ENCODE measurements at regions not wholly inside any gene's neighbourhood (a gene's known extent, or its start where the extent isn't known, plus 50 kb on each side); places are given as distances from the start of the nearest gene placed in this dataset.

- Histone ChIP-seq H3K4me1 (ENCODE audit: control insufficient read depth in 3 of 3, insufficient read depth in 3 of 3, low read length in 3 of 3) (peaks cover 0 to 10% (median 4%) of the 10 kb centered on the region in 3 donors), H3K27ac (ENCODE audit: low read depth, low read length) (no peak overlapping the region), H3K9ac (ENCODE audit: low read depth in 1 of 3, low read length in 3 of 3) (no peak overlapping the region), H3K4me3 (ENCODE audit: low read length in 3 of 3) (no peak overlapping the region), H3K27me3 (ENCODE audit: control insufficient read depth in 3 of 3, insufficient read depth in 3 of 3, low read length in 3 of 3) (no peaks in the 10 kb centered on the region), H3K9me3 (ENCODE audit: control insufficient read depth in 3 of 3, low read length in 3 of 3) (no peaks in the 10 kb centered on the region), H3K36me3 (ENCODE audit: control insufficient read depth in 3 of 3, insufficient read depth in 3 of 3, low read length in 3 of 3) (no peaks in the 10 kb centered on the region)
Measured at GRCh38 chr2:9707611-9708160, 76.9 kb upstream of the YWHAQ start.

- Histone ChIP-seq H3K36me3 (ENCODE audit: control insufficient read depth in 3 of 3, insufficient read depth in 3 of 3, low read length in 3 of 3) (no peaks in the 10 kb centered on the region), H3K27me3 (ENCODE audit: control insufficient read depth in 3 of 3, insufficient read depth in 3 of 3, low read length in 3 of 3) (no peaks in the 10 kb centered on the region), H3K4me1 (ENCODE audit: control insufficient read depth in 3 of 3, insufficient read depth in 3 of 3, low read length in 3 of 3) (peaks cover 0 to 3% (median 0%) of the 10 kb centered on the region in 3 donors), H3K9ac (ENCODE audit: low read depth in 1 of 3, low read length in 3 of 3) (no peak overlapping the region), H3K4me3 (ENCODE audit: low read length in 3 of 3) (no peak overlapping the region), H3K9me3 (ENCODE audit: control insufficient read depth in 3 of 3, low read length in 3 of 3) (no peaks in the 10 kb centered on the region), H3K27ac (ENCODE audit: low read depth, low read length) (no peak overlapping the region)
Measured at GRCh38 chr2:9708683-9709538, 78.1 kb upstream of the YWHAQ start.

GRCh38 chr2:9709539-9710285 lies 78.9 kb upstream of the YWHAQ start:
- Histone ChIP-seq H3K4me3 (ENCODE audit: low read length in 3 of 3) (no peak overlapping the region), H3K27me3 (ENCODE audit: control insufficient read depth in 3 of 3, insufficient read depth in 3 of 3, low read length in 3 of 3) (no peaks in the 10 kb centered on the region), H3K9ac (ENCODE audit: low read depth in 1 of 3, low read length in 3 of 3) (no peak overlapping the region), H3K9me3 (ENCODE audit: control insufficient read depth in 3 of 3, low read length in 3 of 3) (no peaks in the 10 kb centered on the region), H3K36me3 (ENCODE audit: control insufficient read depth in 3 of 3, insufficient read depth in 3 of 3, low read length in 3 of 3) (no peaks in the 10 kb centered on the region), H3K27ac (ENCODE audit: low read depth, low read length) (no peak overlapping the region), H3K4me1 (ENCODE audit: control insufficient read depth in 3 of 3, insufficient read depth in 3 of 3, low read length in 3 of 3) (peaks cover 0 to 3% (median 0%) of the 10 kb centered on the region in 3 donors)

- H3K9me3 ChIP-seq (ENCODE audit: control insufficient read depth in 3 of 3, low read length in 3 of 3) = no peaks in the 10 kb centered on the region
- H3K27ac ChIP-seq (ENCODE audit: low read depth, low read length) = no peak overlapping the region
- H3K4me3 ChIP-seq (ENCODE audit: low read length in 3 of 3) = no peak overlapping the region
- H3K27me3 ChIP-seq (ENCODE audit: control insufficient read depth in 3 of 3, insufficient read depth in 3 of 3, low read length in 3 of 3) = no peaks in the 10 kb centered on the region
- H3K4me1 ChIP-seq (ENCODE audit: control insufficient read depth in 3 of 3, insufficient read depth in 3 of 3, low read length in 3 of 3) = peaks cover 0 to 3% (median 0%) of the 10 kb centered on the region in 3 donors
- no peak overlapping the region for H3K9ac ChIP-seq (ENCODE audit: low read depth in 1 of 3, low read length in 3 of 3)
- H3K36me3 ChIP-seq (ENCODE audit: control insufficient read depth in 3 of 3, insufficient read depth in 3 of 3, low read length in 3 of 3) = no peaks in the 10 kb centered on the region
Measured at GRCh38 chr2:9710311-9710710, 79.5 kb upstream of the YWHAQ start.

GRCh38 chr2:9712263-9712662 lies 81.5 kb upstream of the YWHAQ start:
- Histone ChIP-seq H3K36me3 (ENCODE audit: control insufficient read depth in 3 of 3, insufficient read depth in 3 of 3, low read length in 3 of 3) (no peaks in the 10 kb centered on the region), H3K4me1 (ENCODE audit: control insufficient read depth in 3 of 3, insufficient read depth in 3 of 3, low read length in 3 of 3) (no peaks in the 10 kb centered on the region), H3K27ac (ENCODE audit: low read depth, low read length) (no peak overlapping the region)

GRCh38 chr2:9714630-9715214 lies 83.9 kb upstream of the YWHAQ start:
- no peaks in the 10 kb centered on the region for H3K36me3 ChIP-seq (ENCODE audit: control insufficient read depth in 3 of 3, insufficient read depth in 3 of 3, low read length in 3 of 3)
- no peaks in the 10 kb centered on the region for H3K27me3 ChIP-seq (ENCODE audit: control insufficient read depth in 3 of 3, insufficient read depth in 3 of 3, low read length in 3 of 3)
- H3K4me1 ChIP-seq (ENCODE audit: control insufficient read depth in 3 of 3, insufficient read depth in 3 of 3, low read length in 3 of 3) = no peaks in the 10 kb centered on the region
- no peak overlapping the region for H3K9ac ChIP-seq (ENCODE audit: low read depth in 1 of 3, low read length in 3 of 3)
- no peak overlapping the region for H3K27ac ChIP-seq (ENCODE audit: low read depth, low read length)
- no peak overlapping the region for H3K4me3 ChIP-seq (ENCODE audit: low read length in 3 of 3)
- H3K9me3 ChIP-seq (ENCODE audit: control insufficient read depth in 3 of 3, low read length in 3 of 3) = no peaks in the 10 kb centered on the region

More at GRCh38 chr2:9712263-9712662, 81.5 kb upstream of the YWHAQ start:
- no peaks in the 10 kb centered on the region for H3K27me3 ChIP-seq (ENCODE audit: control insufficient read depth in 3 of 3, insufficient read depth in 3 of 3, low read length in 3 of 3)
- no peak overlapping the region for H3K4me3 ChIP-seq (ENCODE audit: low read length in 3 of 3)
- H3K9ac ChIP-seq (ENCODE audit: low read depth in 1 of 3, low read length in 3 of 3) = no peak overlapping the region
- H3K9me3 ChIP-seq (ENCODE audit: control insufficient read depth in 3 of 3, low read length in 3 of 3) = no peaks in the 10 kb centered on the region

- H3K36me3 ChIP-seq (ENCODE audit: control insufficient read depth in 3 of 3, insufficient read depth in 3 of 3, low read length in 3 of 3) = no peaks in the 10 kb centered on the region
- H3K9ac ChIP-seq (ENCODE audit: low read depth in 1 of 3, low read length in 3 of 3) = no peak overlapping the region
- H3K4me3 ChIP-seq (ENCODE audit: low read length in 3 of 3) = no peak overlapping the region
- no peaks in the 10 kb centered on the region for H3K9me3 ChIP-seq (ENCODE audit: control insufficient read depth in 3 of 3, low read length in 3 of 3)
- H3K4me1 ChIP-seq (ENCODE audit: control insufficient read depth in 3 of 3, insufficient read depth in 3 of 3, low read length in 3 of 3) = no peaks in the 10 kb centered on the region
- no peaks in the 10 kb centered on the region for H3K27me3 ChIP-seq (ENCODE audit: control insufficient read depth in 3 of 3, insufficient read depth in 3 of 3, low read length in 3 of 3)
- H3K27ac ChIP-seq (ENCODE audit: low read depth, low read length) = no peak overlapping the region
Measured at GRCh38 chr2:9715238-9715637, 84.4 kb upstream of the YWHAQ start.

GRCh38 chr2:9717886-9718451 lies 87.2 kb upstream of the YWHAQ start:
- Histone ChIP-seq H3K4me1 (ENCODE audit: control insufficient read depth in 3 of 3, insufficient read depth in 3 of 3, low read length in 3 of 3) (no peaks in the 10 kb centered on the region), H3K36me3 (ENCODE audit: control insufficient read depth in 3 of 3, insufficient read depth in 3 of 3, low read length in 3 of 3) (no peaks in the 10 kb centered on the region), H3K9me3 (ENCODE audit: control insufficient read depth in 3 of 3, low read length in 3 of 3) (no peaks in the 10 kb centered on the region), H3K9ac (ENCODE audit: low read depth in 1 of 3, low read length in 3 of 3) (no peak overlapping the region), H3K27me3 (ENCODE audit: control insufficient read depth in 3 of 3, insufficient read depth in 3 of 3, low read length in 3 of 3) (no peaks in the 10 kb centered on the region), H3K4me3 (ENCODE audit: low read length in 3 of 3) (no peak overlapping the region), H3K27ac (ENCODE audit: low read depth, low read length) (no peak overlapping the region)

- Histone ChIP-seq H3K4me1 (ENCODE audit: control insufficient read depth in 3 of 3, insufficient read depth in 3 of 3, low read length in 3 of 3) (no peaks in the 10 kb centered on the region), H3K27me3 (ENCODE audit: control insufficient read depth in 3 of 3, insufficient read depth in 3 of 3, low read length in 3 of 3) (no peaks in the 10 kb centered on the region), H3K9me3 (ENCODE audit: control insufficient read depth in 3 of 3, low read length in 3 of 3) (no peaks in the 10 kb centered on the region), H3K4me3 (ENCODE audit: low read length in 3 of 3) (no peak overlapping the region), H3K9ac (ENCODE audit: low read depth in 1 of 3, low read length in 3 of 3) (no peak overlapping the region), H3K27ac (ENCODE audit: low read depth, low read length) (no peak overlapping the region), H3K36me3 (ENCODE audit: control insufficient read depth in 3 of 3, insufficient read depth in 3 of 3, low read length in 3 of 3) (no peaks in the 10 kb centered on the region)
Measured at GRCh38 chr2:9720352-9721093, 89.7 kb upstream of the YWHAQ start.

Measured in skeletal muscle tissue (tissue), 3 donors.